Liver (tissue), 7 donors: ENCODE measurements at regions not wholly inside any gene's neighbourhood (a gene's known extent, or its start where the extent isn't known, plus 50 kb on each side); places are given as distances from the start of the nearest gene placed in this dataset.

Source experiments
- DNase-seq: peaks from one replicate; pipeline ENCODE4 v3.0.0-alpha.2; 2017; ENCODE audit warnings: low spot score
- H3K27ac ChIP-seq, 2 donors: one replicate each; pipeline ENCODE4 v1.7.0; 2013; ENCODE audit warnings: inconsistent platforms in 2 of 2, low read length in 2 of 2, control low read depth in 1 of 2, low read depth in 1 of 2, mild to moderate bottlenecking in 1 of 2
- H3K27me3 ChIP-seq, 4 donors: one replicate each; pipeline versions ENCODE4 v1.6.1 to v1.7.0; 2013; ENCODE audit warnings: low read length in 3 of 4, inconsistent platforms in 1 of 4, mild to moderate bottlenecking in 1 of 4, moderate library complexity in 1 of 4; ENCODE audit not compliant: control insufficient read depth in 4 of 4, insufficient read depth in 4 of 4
- H3K36me3 ChIP-seq, 4 donors: one replicate each; pipeline versions ENCODE4 v1.6.1 to v1.7.0; 2013; ENCODE audit warnings: low read length in 3 of 4, mild to moderate bottlenecking in 3 of 4, low read depth in 1 of 4, moderate library complexity in 1 of 4; ENCODE audit not compliant: control insufficient read depth in 4 of 4, insufficient read depth in 3 of 4
- H3K4me1 ChIP-seq, 4 donors: one replicate each; pipeline versions ENCODE4 v1.6.1 to v1.7.0; 2013; ENCODE audit warnings: low read length in 3 of 4, mild to moderate bottlenecking in 3 of 4, moderate library complexity in 1 of 4; ENCODE audit not compliant: control insufficient read depth in 4 of 4, insufficient read depth in 4 of 4
- H3K4me3 ChIP-seq, 3 donors: one replicate each; pipeline versions ENCODE4 v1.6.1 to v1.7.0; 2013; ENCODE audit warnings: low read length in 3 of 3, control low read depth in 1 of 3, low read depth in 1 of 3, mild to moderate bottlenecking in 1 of 3
- H3K9ac ChIP-seq, 2 donors: one replicate each; pipeline ENCODE4 v1.7.0; 2013; ENCODE audit warnings: low read length in 2 of 2, mild to moderate bottlenecking in 2 of 2, moderate library complexity in 2 of 2, control low read depth in 1 of 2, low read depth in 1 of 2
- H3K9me3 ChIP-seq, 4 donors: one replicate each; pipeline versions ENCODE4 v1.6.1 to v1.7.0; 2013; ENCODE audit warnings: low read length in 3 of 4; ENCODE audit not compliant: control insufficient read depth in 4 of 4
- ATF3 ChIP-seq: IDR thresholded peaks from 2 replicates; pipeline ENCODE4 v1.6.1; 2016; ENCODE audit warnings: antibody characterized with exemption
- EGR1 ChIP-seq, 2 donors: IDR thresholded peaks; 2 replicates each; pipeline ENCODE4 v1.6.1; 2016 to 2018; ENCODE audit warnings: antibody characterized with exemption in 2 of 2, low read depth in 2 of 2
- FOXA2 ChIP-seq: IDR thresholded peaks from 2 replicates; pipeline ENCODE4 v1.6.1; 2016; ENCODE audit warnings: antibody characterized with exemption
- GABPA ChIP-seq, 2 donors: IDR thresholded peaks in 1 of 2; conservative IDR thresholded peaks in 1 of 2; 2 replicates each; pipeline ENCODE4 v1.6.1; 2016; ENCODE audit warnings: antibody characterized with exemption in 2 of 2, mild to moderate bottlenecking in 1 of 2, moderate library complexity in 1 of 2
- HNF4A ChIP-seq, 2 donors: conservative IDR thresholded peaks; 2 replicates each; pipeline ENCODE4 v1.6.1; 2016; ENCODE audit warnings: antibody characterized with exemption in 2 of 2, mild to moderate bottlenecking in 2 of 2
- HNF4G ChIP-seq: IDR thresholded peaks from 2 replicates; pipeline ENCODE4 v1.6.1; 2016; ENCODE audit warnings: antibody characterized with exemption
- JUND ChIP-seq, 2 donors: IDR thresholded peaks; 2 replicates each; pipeline ENCODE4 v1.6.1; 2016; ENCODE audit warnings: antibody characterized with exemption in 2 of 2
- MAX ChIP-seq: IDR thresholded peaks from 2 replicates; pipeline ENCODE4 v1.6.1; 2016; ENCODE audit warnings: antibody characterized with exemption
- REST ChIP-seq: IDR thresholded peaks from 2 replicates; pipeline ENCODE4 v1.6.1; 2016; ENCODE audit warnings: antibody characterized with exemption, mild to moderate bottlenecking
- SP1 ChIP-seq: IDR thresholded peaks from 2 replicates; pipeline ENCODE4 v1.6.1; 2018; ENCODE audit warnings: antibody characterized with exemption, mild to moderate bottlenecking
- TAF1 ChIP-seq: conservative IDR thresholded peaks from 2 replicates; pipeline ENCODE4 v1.6.1; 2016; ENCODE audit warnings: antibody characterized with exemption, mild to moderate bottlenecking
- YY1 ChIP-seq: IDR thresholded peaks from 2 replicates; pipeline ENCODE4 v1.6.1; 2016; ENCODE audit warnings: antibody characterized with exemption, mild to moderate bottlenecking
- ZBTB33 ChIP-seq: IDR thresholded peaks from 2 replicates; pipeline ENCODE4 v1.6.1; 2016; ENCODE audit warnings: antibody characterized with exemption
- WGBS: extraction: QIAGEN DNeasy Blood & Tissue Kit; methylation state at CpG from one replicate; pipeline ENCODE4 v1.1.7; 2013; 5-methylcytosine and 5-hydroxymethylcytosine counted together
- donor health status: healthy.
- donor health status: healthy.
- donor health status: healthy.
- donor health status: healthy.

GRCh38 chr1:56137521-56138505 is 441.6 kb downstream of the PLPP3 start:
- no peaks in the 10 kb centered on the region for H3K36me3 ChIP-seq
- no peaks in the 10 kb centered on the region for H3K4me1 ChIP-seq
- H3K9me3 ChIP-seq = no peaks in the 10 kb centered on the region
- 80% methylated on average over 5 of the region's 5 CpGs for WGBS
- H3K9ac ChIP-seq = no peak overlapping the region
- no peak for TF ChIP-seq REST
- H3K4me3 ChIP-seq = no peak overlapping the region
- no peak for DNase-seq
- H3K27ac ChIP-seq = no peak overlapping the region
- no peaks in the 10 kb centered on the region for H3K27me3 ChIP-seq

- H3K27me3 ChIP-seq = no peaks in the 10 kb centered on the region
- no peak overlapping the region for H3K27ac ChIP-seq
- H3K36me3 ChIP-seq = no peaks in the 10 kb centered on the region
- H3K4me3 ChIP-seq = no peak overlapping the region
- no peaks in the 10 kb centered on the region for H3K9me3 ChIP-seq
- DNase-seq = no peak
- 90% methylated on average over 4 of the region's 4 CpGs for WGBS
- no peaks in the 10 kb centered on the region for H3K4me1 ChIP-seq
- H3K9ac ChIP-seq = no peak overlapping the region
- TF ChIP-seq HNF4G (no peak), SP1 (no peak), GABPA (IDR thresholded peaks at IDR 0.05 in 1 of 2, conservative IDR thresholded peaks at IDR 0.05 in 1 of 2) (no peak), YY1 (no peak), FOXA2 (no peak), TAF1 (no peak), REST (no peak), ATF3 (no peak), MAX (no peak), HNF4A (conservative IDR thresholded peaks at IDR 0.05) (no peak), ZBTB33 (no peak), EGR1 (IDR thresholded peaks at IDR 0.05; ENCODE audit: low read depth in 2 of 2) (no peak), JUND (IDR thresholded peaks at IDR 0.05) (no peak)
Measured at GRCh38 chr1:56137090-56137489, 442.3 kb downstream of the PLPP3 start.
